ENCODE measurements at regions not wholly inside any gene's neighbourhood (a gene's known extent, or its start where the extent isn't known, plus 50 kb on each side); places are given as distances from the start of the nearest gene placed in this dataset.

DNA sequence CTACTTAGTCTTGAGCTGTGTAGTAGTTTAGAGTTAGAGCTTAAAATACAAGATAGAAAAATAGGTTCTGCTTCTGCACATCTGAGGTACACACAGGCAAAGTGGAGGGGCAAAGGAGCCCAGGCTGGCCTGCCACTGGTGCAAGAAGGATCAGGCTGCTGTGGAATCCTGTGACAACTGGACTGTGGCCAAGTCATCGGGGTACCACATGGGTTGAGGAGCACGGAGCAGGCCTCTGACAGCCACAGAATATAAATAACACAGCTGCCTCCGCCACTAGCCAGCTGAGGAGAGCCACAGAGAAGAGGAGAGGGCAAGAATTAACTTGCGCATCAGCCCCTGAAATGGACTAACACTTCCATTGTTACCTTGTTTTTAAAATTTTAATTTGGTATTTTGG, 206.0 kb upstream of the MARCKS start:
- Mint-ChIP-seq H3K9me3 (no peaks in the 10 kb centered on the region), H3K27me3 (peaks cover 17% of the 10 kb centered on the region), H3K4me3 (no peak overlapping the region), H3K36me3 (ENCODE audit: low read depth) (no peaks in the 10 kb centered on the region), H3K4me1 (no peaks in the 10 kb centered on the region), H3K27ac (no peak overlapping the region)
- no peak for ATAC-seq
- no peak for DNase-seq

- peaks cover 16% of the 10 kb centered on the region for H3K27me3 Mint-ChIP-seq
- no peaks in the 10 kb centered on the region for H3K36me3 Mint-ChIP-seq (ENCODE audit: low read depth)
- no peak overlapping the region for H3K4me3 Mint-ChIP-seq
- no peaks in the 10 kb centered on the region for H3K9me3 Mint-ChIP-seq
- H3K27ac Mint-ChIP-seq, result no peak overlapping the region
- H3K4me1 Mint-ChIP-seq, result no peaks in the 10 kb centered on the region
- no peak for ATAC-seq
- DNase-seq, result no peak
These were observed 205.2 kb upstream of the MARCKS start for GRCh38 chr6:113651920-113652319.

- ATAC-seq, result no peak
- Mint-ChIP-seq H3K4me1 (no peaks in the 10 kb centered on the region), H3K27me3 (peaks cover 11% of the 10 kb centered on the region), H3K27ac (no peak overlapping the region), H3K4me3 (no peak overlapping the region), H3K36me3 (ENCODE audit: low read depth) (no peaks in the 10 kb centered on the region), H3K9me3 (no peaks in the 10 kb centered on the region)
- DNase-seq, result no peak
These were observed 203.9 kb upstream of the MARCKS start for GRCh38 chr6:113653275-113653674.

GRCh38 chr6:113654396-113654795, 202.7 kb upstream of the MARCKS start:
- no peaks in the 10 kb centered on the region for H3K9me3 Mint-ChIP-seq
- ATAC-seq (no peak), DNase-seq (no peak)
- no peaks in the 10 kb centered on the region for H3K4me1 Mint-ChIP-seq
- H3K36me3 Mint-ChIP-seq (ENCODE audit: low read depth), result no peaks in the 10 kb centered on the region
- H3K27ac Mint-ChIP-seq, result no peak overlapping the region
- H3K27me3 Mint-ChIP-seq, result peaks cover 9% of the 10 kb centered on the region
- no peak overlapping the region for H3K4me3 Mint-ChIP-seq

DNA sequence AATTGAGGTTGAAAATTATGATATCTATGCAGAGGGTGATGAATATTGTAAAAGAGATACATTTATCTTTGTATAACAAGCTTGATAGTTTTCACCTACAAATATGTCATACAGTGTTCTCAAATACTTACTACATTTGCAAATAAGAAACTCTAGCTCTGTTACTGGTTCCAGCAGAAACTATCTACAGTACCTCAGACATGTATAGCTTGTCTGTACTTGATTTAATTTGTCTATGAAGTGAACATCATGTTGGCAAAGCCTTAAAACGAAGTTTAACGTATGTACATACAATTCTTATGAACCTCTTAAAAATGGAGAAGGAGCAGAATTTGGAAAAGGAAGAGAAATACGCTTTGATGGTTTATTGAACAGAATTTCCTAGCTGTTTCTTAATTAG, 201.4 kb upstream of the MARCKS start:
- Mint-ChIP-seq H3K4me3 (no peak overlapping the region), H3K4me1 (no peaks in the 10 kb centered on the region), H3K27me3 (peaks cover 6% of the 10 kb centered on the region), H3K36me3 (ENCODE audit: low read depth) (no peaks in the 10 kb centered on the region), H3K9me3 (no peaks in the 10 kb centered on the region), H3K27ac (no peak overlapping the region)
- ATAC-seq, result no peak
- no peak for DNase-seq

- DNase-seq (no peak), ATAC-seq (no peak)
- no peak overlapping the region for H3K4me3 Mint-ChIP-seq
- no peaks in the 10 kb centered on the region for H3K4me1 Mint-ChIP-seq
- H3K27ac Mint-ChIP-seq, result no peak overlapping the region
- H3K36me3 Mint-ChIP-seq (ENCODE audit: low read depth), result no peaks in the 10 kb centered on the region
- H3K27me3 Mint-ChIP-seq, result peaks cover 2% of the 10 kb centered on the region
- H3K9me3 Mint-ChIP-seq, result no peaks in the 10 kb centered on the region
These were observed 197.3 kb upstream of the MARCKS start for GRCh38 chr6:113659762-113660404.

DNA sequence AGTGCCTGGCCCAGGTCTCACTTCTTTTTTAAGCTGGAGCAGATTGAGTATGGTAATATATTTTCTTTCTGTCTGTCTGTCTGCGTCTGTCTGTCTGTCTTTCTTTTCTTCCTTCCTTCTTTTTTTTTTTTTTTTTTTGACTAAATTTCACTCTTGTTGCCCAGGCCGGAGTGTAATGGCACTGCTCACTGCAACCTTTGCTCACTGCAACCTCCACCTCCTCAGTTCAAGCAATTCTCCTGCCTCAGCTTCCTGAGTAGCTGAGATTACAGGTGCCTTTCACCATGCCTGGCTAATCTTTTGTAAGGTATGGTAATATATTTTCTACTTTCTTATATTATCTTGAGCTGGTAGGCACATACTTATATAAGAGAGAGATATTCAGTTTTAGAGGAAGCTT, 196.3 kb upstream of the MARCKS start:
- ATAC-seq, result no peak
- Mint-ChIP-seq H3K4me1 (no peaks in the 10 kb centered on the region), H3K27me3 (peaks cover 2% of the 10 kb centered on the region), H3K4me3 (no peak overlapping the region), H3K9me3 (no peaks in the 10 kb centered on the region), H3K36me3 (ENCODE audit: low read depth) (no peaks in the 10 kb centered on the region), H3K27ac (no peak overlapping the region)
- no peak for DNase-seq

DNA sequence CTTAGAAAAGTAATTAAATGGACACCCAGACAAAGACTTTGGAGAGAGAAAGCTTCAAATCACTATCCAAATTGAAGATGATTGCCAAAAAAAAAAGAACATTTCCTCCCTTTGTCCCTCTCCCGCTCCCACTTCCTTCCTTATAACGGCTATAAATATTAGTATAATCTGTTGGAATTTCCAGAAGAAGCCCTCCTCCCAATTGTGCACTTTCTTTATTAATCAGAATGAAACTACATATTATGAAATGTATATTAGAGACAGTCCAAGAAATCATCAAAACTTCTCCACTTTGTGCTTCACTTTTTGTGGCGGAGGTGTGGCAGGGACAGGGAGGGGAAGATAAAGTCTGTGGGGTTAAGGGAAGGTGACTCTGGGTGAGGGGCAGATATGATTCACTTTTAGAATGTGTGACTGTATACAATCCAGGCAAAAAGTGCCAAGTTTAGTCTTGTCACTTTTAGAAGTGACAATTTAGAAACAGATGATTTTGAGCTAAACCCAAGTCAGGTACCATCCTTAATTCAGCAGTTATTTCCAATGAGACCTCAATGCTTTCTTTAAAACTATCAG, 195.0 kb upstream of the MARCKS start:
- DNase-seq, result no peak
- Mint-ChIP-seq H3K27ac (no peak overlapping the region), H3K9me3 (no peaks in the 10 kb centered on the region), H3K36me3 (ENCODE audit: low read depth) (no peaks in the 10 kb centered on the region), H3K4me1 (no peaks in the 10 kb centered on the region), H3K27me3 (peaks cover 2% of the 10 kb centered on the region), H3K4me3 (no peak overlapping the region)
- no peak for ATAC-seq

- Mint-ChIP-seq H3K36me3 (ENCODE audit: low read depth) (no peaks in the 10 kb centered on the region), H3K9me3 (no peaks in the 10 kb centered on the region), H3K27ac (no peak overlapping the region), H3K4me1 (no peaks in the 10 kb centered on the region), H3K4me3 (no peak overlapping the region), H3K27me3 (peaks cover 2% of the 10 kb centered on the region)
- DNase-seq (no peak), ATAC-seq (no peak)
These were observed 194.3 kb upstream of the MARCKS start for GRCh38 chr6:113662688-113663333.

GRCh38 chr6:113664909-113665308, 192.2 kb upstream of the MARCKS start:
- no peaks in the 10 kb centered on the region for H3K36me3 Mint-ChIP-seq (ENCODE audit: low read depth)
- no peak overlapping the region for H3K27ac Mint-ChIP-seq
- no peaks in the 10 kb centered on the region for H3K4me1 Mint-ChIP-seq

DNA sequence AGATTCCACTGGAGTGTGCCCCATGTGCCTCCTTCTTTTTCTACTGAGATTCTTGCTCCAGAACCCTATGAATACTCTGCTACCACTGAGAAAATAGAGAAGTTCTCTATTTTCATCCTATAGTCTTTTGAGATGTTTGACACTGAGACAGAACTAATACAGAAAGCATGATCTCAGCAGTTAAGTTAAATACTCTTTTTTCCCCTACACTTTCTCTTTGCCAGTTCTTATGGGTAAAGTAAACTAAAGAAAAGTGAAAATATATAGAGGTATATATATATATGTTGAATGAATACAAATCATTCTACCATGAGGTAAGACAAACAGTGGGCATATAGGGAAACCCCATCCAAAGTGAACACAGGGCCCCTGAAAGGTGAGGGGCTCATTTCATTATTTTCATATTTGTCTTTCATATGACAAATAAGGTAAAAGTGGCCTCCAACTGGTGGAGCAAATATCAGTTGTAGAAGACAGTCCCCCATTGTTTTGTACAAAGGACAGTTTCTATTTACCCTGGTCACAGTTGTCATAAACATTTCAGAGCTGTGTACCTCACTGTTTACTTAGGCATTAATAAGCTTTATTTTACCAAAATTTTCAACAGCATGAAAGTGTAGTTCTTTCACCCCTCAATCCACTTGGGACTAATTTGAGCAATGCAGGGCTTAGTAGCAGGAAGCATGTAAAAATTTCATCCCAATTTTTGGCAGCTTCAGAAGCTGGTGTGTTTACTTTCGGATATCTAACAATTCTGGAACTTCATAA, 188.3 kb upstream of the MARCKS start:
- ATAC-seq, result no peak
- no peaks in the 10 kb centered on the region for H3K9me3 Mint-ChIP-seq
- H3K36me3 Mint-ChIP-seq (ENCODE audit: low read depth), result no peaks in the 10 kb centered on the region
- no peak for DNase-seq
- no peaks in the 10 kb centered on the region for H3K4me1 Mint-ChIP-seq
- no peak overlapping the region for H3K27ac Mint-ChIP-seq
- H3K4me3 Mint-ChIP-seq, result no peak overlapping the region
- H3K27me3 Mint-ChIP-seq, result peaks cover 4% of the 10 kb centered on the region

More at GRCh38 chr6:113664909-113665308, 192.2 kb upstream of the MARCKS start:
- Mint-ChIP-seq H3K4me3 (no peak overlapping the region), H3K9me3 (no peaks in the 10 kb centered on the region), H3K27me3 (peaks cover 2% of the 10 kb centered on the region)
- DNase-seq (no peak), ATAC-seq (no peak)

DNA sequence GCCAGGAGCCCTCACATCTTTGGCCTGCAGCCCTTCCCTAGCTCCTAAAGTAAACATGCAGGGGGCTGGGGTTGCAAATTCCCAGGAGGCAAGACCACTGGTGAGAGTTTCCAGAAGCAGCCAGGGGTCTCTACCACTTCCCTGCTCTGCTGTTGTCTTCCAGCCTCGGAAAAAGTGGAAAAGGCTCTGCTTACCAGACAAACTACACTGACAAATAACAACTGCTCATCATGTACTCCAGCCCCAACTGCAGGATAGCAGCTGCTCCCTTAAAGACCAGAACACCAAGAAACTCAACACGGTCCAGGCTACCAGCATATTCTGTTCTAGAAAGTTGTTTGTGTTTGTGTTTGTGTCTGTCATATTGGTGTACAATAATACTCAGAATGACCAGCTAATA, 187.5 kb upstream of the MARCKS start:
- no peaks in the 10 kb centered on the region for H3K36me3 Mint-ChIP-seq (ENCODE audit: low read depth)
- no peak for ATAC-seq
- peaks cover 2% of the 10 kb centered on the region for H3K27me3 Mint-ChIP-seq
- no peak for DNase-seq
- no peak overlapping the region for H3K27ac Mint-ChIP-seq
- H3K9me3 Mint-ChIP-seq, result no peaks in the 10 kb centered on the region
- H3K4me3 Mint-ChIP-seq, result no peak overlapping the region
- no peaks in the 10 kb centered on the region for H3K4me1 Mint-ChIP-seq

DNA sequence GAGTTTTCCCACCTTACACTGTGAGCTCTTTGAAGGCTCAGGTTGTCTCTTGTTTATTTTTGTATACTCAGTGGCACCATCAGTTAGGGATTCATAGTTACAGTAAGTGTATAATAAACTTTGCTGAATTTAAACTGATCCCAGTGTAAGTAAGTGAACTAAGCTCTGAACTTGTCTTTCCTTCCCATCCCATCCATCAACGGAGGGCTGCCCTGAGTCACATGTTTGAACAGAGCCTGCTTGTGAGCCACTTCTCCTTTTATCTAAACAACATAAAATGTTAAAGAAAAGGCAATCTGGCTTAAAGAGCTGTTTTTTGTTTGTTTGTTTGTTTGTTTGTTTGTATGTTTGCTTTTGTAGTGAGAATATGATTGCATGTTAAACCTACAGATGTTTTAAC, 185.7 kb upstream of the MARCKS start:
- Mint-ChIP-seq H3K4me3 (no peak overlapping the region), H3K27ac (no peak overlapping the region), H3K36me3 (ENCODE audit: low read depth) (no peaks in the 10 kb centered on the region), H3K27me3 (peaks cover 2% of the 10 kb centered on the region), H3K4me1 (no peaks in the 10 kb centered on the region), H3K9me3 (no peaks in the 10 kb centered on the region)
- no peak for DNase-seq
- no peak for ATAC-seq

GRCh38 chr6:113672491-113673149, 184.5 kb upstream of the MARCKS start:
- DNase-seq (no peak), ATAC-seq (no peak)
- no peaks in the 10 kb centered on the region for H3K4me1 Mint-ChIP-seq
- H3K9me3 Mint-ChIP-seq, result no peaks in the 10 kb centered on the region
- H3K36me3 Mint-ChIP-seq (ENCODE audit: low read depth), result no peaks in the 10 kb centered on the region
- no peak overlapping the region for H3K4me3 Mint-ChIP-seq
- peaks cover 2% of the 10 kb centered on the region for H3K27me3 Mint-ChIP-seq
- H3K27ac Mint-ChIP-seq, result no peak overlapping the region
